ENCODE measurements at regions not wholly inside any gene's neighbourhood (a gene's known extent, or its start where the extent isn't known, plus 50 kb on each side); places are given as distances from the start of the nearest gene placed in this dataset.

DNA sequence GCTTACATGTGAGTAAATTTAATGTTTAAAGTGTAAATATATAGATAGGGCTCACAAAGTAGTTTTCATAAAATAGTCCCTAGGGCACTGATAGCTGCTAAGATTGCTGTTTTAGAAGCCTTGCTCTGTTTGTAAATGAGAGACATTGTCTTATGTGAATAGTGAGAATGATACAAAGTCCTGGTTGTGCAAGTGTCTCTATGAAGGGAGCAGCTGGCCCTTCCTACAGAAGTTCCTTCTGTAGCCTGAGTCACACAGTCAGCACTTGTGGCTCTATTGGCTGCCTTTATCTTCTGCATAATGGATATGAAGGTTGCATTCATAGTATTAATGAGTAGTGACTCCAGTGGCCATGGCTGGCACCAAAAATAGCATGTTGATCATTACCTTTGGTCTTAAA lies 279.7 kb downstream of the OSR1 start:
- TF ChIP-seq CTCF (optimal IDR thresholded peaks at IDR 0.05 in 1 of 3, IDR thresholded peaks at IDR 0.05 in 1 of 3, conservative IDR thresholded peaks at IDR 0.05 in 1 of 3; ENCODE audit: extremely low read depth in 1 of 3, insufficient read depth in 2 of 3, low read length in 3 of 3) (no peak), EZH2 (IDR thresholded peaks at IDR 0.05; ENCODE audit: low read length) (no peak)

All from keratinocyte (primary cell).